DMS 273 treated with DMSO at 0.1 percent for 48 hours (cell line): ENCODE measurements at regions not wholly inside any gene's neighbourhood (a gene's known extent, or its start where the extent isn't known, plus 50 kb on each side); places are given as distances from the start of the nearest gene placed in this dataset.
"Not testable (repeated sequence)": the region's sequence is repeated elsewhere in the genome, so short reads cannot be mapped to it uniquely, and the experiment has no call there.

Experiments
- DNase-seq: peaks from one replicate; lab custom pipeline; 2025; lab: John Stamatoyannopoulos, UW

GRCh38 chr20:53856300-53857295, 213.8 kb downstream of the BCAS1 start:
- no peak for DNase-seq

DNA sequence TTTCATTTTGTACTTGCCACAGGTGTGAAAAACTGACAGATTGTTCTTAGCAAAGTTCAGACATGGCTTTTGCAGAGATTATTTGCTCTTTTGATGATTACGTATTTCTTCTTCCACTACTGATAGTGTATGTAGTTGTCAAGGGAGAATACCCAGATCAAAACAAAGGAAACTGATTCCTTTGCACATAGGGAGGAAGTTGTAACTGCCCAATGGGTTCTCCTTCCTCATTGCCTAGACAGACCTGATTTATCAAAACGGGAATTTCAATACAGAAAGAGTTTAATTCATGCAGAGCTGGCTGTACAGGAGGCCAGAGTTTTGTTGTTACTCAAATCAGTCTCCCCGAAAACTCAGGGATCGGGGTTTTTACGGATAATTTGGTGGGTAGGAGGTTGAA, 214.7 kb downstream of the BCAS1 start:
- no peak for DNase-seq

DNA sequence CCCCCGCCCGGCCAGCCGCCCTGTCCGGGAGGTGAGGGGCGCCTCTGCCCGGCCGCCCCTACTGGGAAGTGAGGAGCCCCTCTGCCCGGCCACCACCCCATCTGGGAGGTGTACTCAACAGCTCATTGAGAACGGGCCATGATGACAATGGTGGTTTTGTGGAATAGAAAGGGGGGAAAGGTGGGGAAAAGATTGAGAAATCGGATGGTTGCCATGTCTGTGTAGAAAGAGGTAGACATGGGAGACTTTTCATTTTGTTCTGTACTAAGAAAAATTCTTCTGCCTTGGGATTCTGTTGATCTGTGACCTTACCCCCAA, 215.8 kb downstream of the BCAS1 start:
- DNase-seq, result not testable (repeated sequence)

- DNase-seq, result no peak
Observed at GRCh38 chr20:53853111-53853713, 217.2 kb downstream of the BCAS1 start.

DNA sequence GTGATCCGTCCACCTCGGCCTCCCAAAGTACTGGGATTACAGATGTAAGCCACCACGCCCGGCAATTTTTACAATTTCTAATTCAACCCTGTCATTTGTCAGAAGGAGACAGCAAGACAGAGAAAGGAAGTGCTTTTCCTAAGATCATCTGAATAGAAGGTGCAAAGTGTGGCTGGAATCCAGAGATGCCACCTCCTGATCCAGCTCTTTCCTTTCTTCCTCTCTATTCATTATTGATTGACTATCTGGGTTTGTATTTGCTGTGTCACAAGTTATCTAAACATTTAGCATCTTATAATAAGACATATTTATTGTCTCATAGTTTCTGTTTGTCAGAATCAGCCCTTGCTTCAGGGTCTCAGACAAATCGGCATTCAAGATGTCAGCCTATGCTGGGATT, 217.7 kb downstream of the BCAS1 start:
- no peak for DNase-seq

- no peak for DNase-seq
Observed at GRCh38 chr20:53852014-53852413, 218.4 kb downstream of the BCAS1 start.

- no peak for DNase-seq
Observed at GRCh38 chr20:53850319-53850718, 220.1 kb downstream of the BCAS1 start.

GRCh38 chr20:53849471-53850059, 220.8 kb downstream of the BCAS1 start:
- no peak for DNase-seq

DNA sequence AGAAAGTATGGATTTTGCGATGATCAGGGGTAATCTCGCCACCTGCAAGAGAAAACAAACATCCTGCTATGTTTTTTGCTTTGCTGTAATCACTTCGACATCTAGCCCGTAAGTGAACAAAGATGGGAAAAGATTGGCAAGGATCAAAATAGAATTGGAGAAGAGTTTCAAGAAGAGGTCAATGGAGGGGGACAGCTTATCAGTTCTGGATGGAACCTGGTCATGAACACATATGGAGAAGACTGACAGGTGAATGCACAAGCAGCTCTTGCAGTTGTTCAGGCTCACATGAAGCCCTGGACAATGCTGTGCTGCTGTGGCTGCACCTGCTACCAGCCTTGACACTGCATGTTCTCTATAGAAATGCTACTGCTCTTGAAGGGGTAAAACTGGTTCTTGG, 222.1 kb downstream of the BCAS1 start:
- no peak for DNase-seq

GRCh38 chr20:53847837-53848170, 222.6 kb downstream of the BCAS1 start:
- no peak for DNase-seq

DNA sequence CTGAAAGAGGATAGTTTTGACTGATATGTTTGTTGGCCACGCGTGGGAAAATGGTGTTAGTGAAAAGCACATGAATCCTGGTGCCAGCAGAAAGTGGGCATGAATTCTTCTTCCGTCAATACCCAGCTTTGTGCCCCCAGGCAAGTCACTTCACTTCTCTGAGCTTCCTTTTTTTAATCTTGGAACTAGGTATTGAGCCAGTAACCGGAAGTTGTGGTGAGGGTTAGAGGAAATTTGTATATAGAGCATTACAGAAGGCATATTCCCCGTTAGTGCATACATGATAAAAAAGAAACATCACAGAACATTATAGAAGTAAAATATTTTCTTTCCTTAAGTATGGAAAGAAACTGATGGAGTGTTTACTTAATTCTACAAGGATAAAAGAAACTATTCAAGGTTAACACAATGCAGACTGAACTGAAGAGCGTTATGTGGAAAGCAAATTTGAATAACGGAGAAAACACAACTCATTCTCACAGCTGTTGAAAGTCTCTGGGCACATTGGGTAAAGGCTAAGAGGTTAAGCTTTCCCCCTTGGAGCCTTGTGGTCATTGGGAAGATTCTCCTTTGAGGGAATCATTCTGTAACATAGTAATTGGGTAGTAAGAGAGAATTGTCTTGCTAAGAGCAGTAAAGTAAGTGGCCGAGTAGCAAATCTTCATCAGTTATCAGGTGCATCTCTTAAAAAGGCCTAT, 223.1 kb downstream of the BCAS1 start:
- no peak for DNase-seq

- DNase-seq, result no peak
Observed at GRCh38 chr20:53846640-53847039, 223.8 kb downstream of the BCAS1 start.

DNA sequence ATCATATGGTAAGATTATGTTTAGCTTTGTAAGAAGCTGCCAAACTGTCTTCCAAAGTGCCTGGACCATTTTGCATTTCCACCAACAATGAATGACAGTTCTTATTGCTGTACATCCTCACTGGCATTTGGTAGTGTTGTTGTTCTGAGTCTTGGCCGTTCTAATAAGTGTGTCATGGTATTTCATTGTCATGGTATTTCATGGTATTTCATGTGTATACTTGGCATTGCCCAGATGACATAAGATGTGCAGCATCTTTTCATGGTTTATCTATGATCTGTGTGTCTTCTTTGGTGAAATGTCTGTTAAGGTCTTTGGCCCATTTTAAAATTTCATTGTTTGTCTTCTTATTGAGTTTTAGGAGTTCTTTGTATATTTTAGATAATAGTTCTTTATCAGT, 224.4 kb downstream of the BCAS1 start:
- DNase-seq, result no peak

GRCh38 chr20:53844259-53844658, 226.1 kb downstream of the BCAS1 start:
- DNase-seq, result no peak

- DNase-seq, result no peak
Observed at GRCh38 chr20:53843645-53844044, 226.7 kb downstream of the BCAS1 start.

GRCh38 chr20:53842301-53843099, 227.9 kb downstream of the BCAS1 start:
- DNase-seq, result no peak

- DNase-seq, result no peak
Observed at GRCh38 chr20:53841741-53842140, 228.7 kb downstream of the BCAS1 start.

GRCh38 chr20:53840532-53840931, 229.9 kb downstream of the BCAS1 start:
- no peak for DNase-seq

DNA sequence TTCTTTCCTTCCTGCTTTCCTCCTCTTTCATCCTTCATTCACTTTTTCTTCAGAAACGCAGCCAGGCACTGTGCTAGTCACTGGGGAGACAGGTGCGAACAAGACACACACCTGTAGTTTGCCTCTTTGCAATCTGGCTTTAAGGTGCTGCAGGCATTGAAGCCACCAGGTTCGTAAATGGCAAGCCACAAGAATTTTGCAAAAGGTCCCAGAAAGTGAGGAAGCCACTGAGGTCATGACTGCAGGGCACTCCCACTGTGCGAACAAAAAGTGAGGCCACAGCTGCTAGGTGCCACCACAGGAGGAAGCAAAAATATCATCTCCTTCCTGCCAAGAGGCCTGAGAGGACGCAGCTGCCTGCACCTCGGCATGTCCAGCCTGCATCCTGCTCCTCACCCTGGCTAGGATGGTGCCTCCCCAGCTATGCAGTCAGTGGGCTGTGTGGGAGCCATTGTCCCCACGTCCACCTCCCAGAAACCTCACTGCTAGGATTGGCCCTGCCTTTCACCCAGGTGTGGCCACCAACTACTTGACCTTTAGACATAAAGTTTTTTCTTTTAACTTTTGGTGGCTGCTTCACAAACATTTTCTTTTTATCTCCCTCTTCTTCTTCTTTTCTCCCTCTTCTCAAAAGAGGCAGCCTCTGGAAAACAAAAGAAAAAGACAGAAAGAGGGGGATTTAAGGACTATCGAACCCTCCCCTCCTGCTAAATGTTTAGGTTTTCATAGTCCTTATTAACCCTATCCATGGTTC, 230.8 kb downstream of the BCAS1 start:
- no peak for DNase-seq

DNA sequence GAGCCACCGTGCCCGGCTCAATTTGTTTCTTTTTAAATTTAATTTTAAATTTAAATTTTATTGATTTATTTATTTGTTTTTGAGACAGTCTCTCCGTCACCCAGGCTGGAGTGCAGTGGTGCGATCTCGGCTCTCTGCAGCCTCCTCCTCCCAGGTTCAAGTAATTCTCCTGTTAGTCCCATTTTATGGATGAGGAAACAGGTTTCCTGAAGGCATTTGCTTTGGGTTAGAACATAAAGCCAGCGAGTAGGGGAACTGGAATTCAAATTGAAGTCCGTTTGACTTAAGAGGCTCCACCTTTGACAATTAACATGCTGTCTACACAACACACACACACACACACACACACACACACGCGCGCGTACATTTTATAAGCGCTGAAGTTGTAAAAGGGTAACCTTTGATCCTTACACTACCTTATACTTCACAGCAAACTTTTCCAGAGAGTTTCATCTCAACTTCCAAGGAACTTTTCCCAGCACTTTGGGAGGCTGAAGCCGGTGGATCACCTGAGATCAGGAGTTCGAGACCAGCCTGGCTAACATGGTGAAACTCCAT, 232.0 kb downstream of the BCAS1 start:
- DNase-seq, result no peak
